ENCODE measurements at regions not wholly inside any gene's neighbourhood (a gene's known extent, or its start where the extent isn't known, plus 50 kb on each side); places are given as distances from the start of the nearest gene placed in this dataset.

GRCh38 chr4:58191109-58191508, 1080.9 kb upstream of the IGFBP7 start:
- Histone ChIP-seq H3K4me1 (no peaks in the 10 kb centered on the region), H3K27ac (no peak overlapping the region), H3K4me3 (no peak overlapping the region), H3K9me3 (no peaks in the 10 kb centered on the region), H3K27me3 (no peaks in the 10 kb centered on the region), H3K36me3 (no peaks in the 10 kb centered on the region)
- intact Hi-C loops (cut with DNase I), result no loop called here
- no peak for TF ChIP-seq POLR2A (IDR thresholded peaks at IDR 0.05)
- no peak for DNase-seq (ENCODE audit: extremely low spot score in 2 of 2)

GRCh38 chr4:58188316-58188715, 1078.1 kb upstream of the IGFBP7 start:
- H3K4me3 ChIP-seq, result no peak overlapping the region
- H3K27me3 ChIP-seq, result no peaks in the 10 kb centered on the region
- no peaks in the 10 kb centered on the region for H3K36me3 ChIP-seq
- DNase-seq (ENCODE audit: extremely low spot score in 2 of 2), result no peak
- TF ChIP-seq POLR2AphosphoS5 (IDR thresholded peaks at IDR 0.05; ENCODE audit: insufficient read depth in 1 of 2, low read depth in 1 of 2) (no peak), CTCF (IDR thresholded peaks at IDR 0.05) (no peak), POLR2A (IDR thresholded peaks at IDR 0.05) (no peak)
- H3K4me1 ChIP-seq, result no peaks in the 10 kb centered on the region
- intact Hi-C loops (cut with DNase I), result no loop called here
- H3K27ac ChIP-seq, result no peak overlapping the region
- H3K9me3 ChIP-seq, result no peaks in the 10 kb centered on the region

GRCh38 chr4:58175024-58175423, 1064.8 kb upstream of the IGFBP7 start:
- no peak for DNase-seq (ENCODE audit: extremely low spot score in 2 of 2)
- Histone ChIP-seq H3K4me3 (no peak overlapping the region), H3K4me1 (no peaks in the 10 kb centered on the region), H3K27ac (no peak overlapping the region), H3K36me3 (no peaks in the 10 kb centered on the region), H3K9me3 (no peaks in the 10 kb centered on the region), H3K27me3 (no peaks in the 10 kb centered on the region)
- TF ChIP-seq POLR2AphosphoS5 (IDR thresholded peaks at IDR 0.05; ENCODE audit: insufficient read depth in 1 of 2, low read depth in 1 of 2) (no peak), CTCF (IDR thresholded peaks at IDR 0.05) (no peak), POLR2A (IDR thresholded peaks at IDR 0.05) (no peak)
- intact Hi-C loops (cut with DNase I), result no loop called here

- Histone ChIP-seq H3K27ac (no peak overlapping the region), H3K27me3 (no peaks in the 10 kb centered on the region), H3K9me3 (no peaks in the 10 kb centered on the region), H3K4me3 (no peak overlapping the region), H3K4me1 (no peaks in the 10 kb centered on the region), H3K36me3 (no peaks in the 10 kb centered on the region)
- intact Hi-C loops (cut with DNase I), result no loop called here
- no peak for DNase-seq (ENCODE audit: extremely low spot score in 2 of 2)
- no peak for TF ChIP-seq CTCF (IDR thresholded peaks at IDR 0.05)
These were observed 1056.3 kb upstream of the IGFBP7 start for GRCh38 chr4:58166490-58166889.

- H3K4me1 ChIP-seq, result no peaks in the 10 kb centered on the region
- no peak overlapping the region for H3K4me3 ChIP-seq
- no peaks in the 10 kb centered on the region for H3K27me3 ChIP-seq
- intact Hi-C loops (cut with DNase I), result no loop called here
- no peak overlapping the region for H3K27ac ChIP-seq
- H3K9me3 ChIP-seq, result no peaks in the 10 kb centered on the region
- no peak for DNase-seq (ENCODE audit: extremely low spot score in 2 of 2)
- H3K36me3 ChIP-seq, result no peaks in the 10 kb centered on the region
- no peak for TF ChIP-seq POLR2AphosphoS5 (IDR thresholded peaks at IDR 0.05; ENCODE audit: insufficient read depth in 1 of 2, low read depth in 1 of 2)
- no peak for TF ChIP-seq CTCF (IDR thresholded peaks at IDR 0.05)
- no peak for TF ChIP-seq POLR2A (IDR thresholded peaks at IDR 0.05)
These were observed 1053.0 kb upstream of the IGFBP7 start for GRCh38 chr4:58163156-58163555.
